ENCODE measurements at regions not wholly inside any gene's neighbourhood (a gene's known extent, or its start where the extent isn't known, plus 50 kb on each side); places are given as distances from the start of the nearest gene placed in this dataset.
"Not testable (repeated sequence)": the region's sequence is repeated elsewhere in the genome, so short reads cannot be mapped to it uniquely, and the experiment has no call there.

DNA sequence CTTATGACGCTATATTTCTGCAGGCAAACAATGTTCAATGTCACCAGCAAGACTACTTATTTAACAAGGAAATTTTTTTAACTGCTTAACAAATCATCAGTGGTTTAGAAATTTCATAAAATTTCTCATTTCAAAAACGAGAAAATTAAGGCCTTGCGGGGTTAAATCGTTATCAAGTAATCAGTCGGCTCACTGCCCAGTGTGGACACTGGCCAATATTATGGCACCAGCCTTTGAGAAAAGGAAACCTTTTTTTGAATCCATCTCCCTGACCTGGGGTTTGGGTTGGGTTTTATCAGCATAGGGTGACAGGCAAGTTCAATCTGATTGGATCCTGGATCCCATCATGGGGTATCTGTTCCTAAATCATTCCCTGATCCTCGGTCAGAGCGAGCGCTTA, 461.2 kb downstream of the SETD4 start:
- Histone ChIP-seq H3K27ac (no peak overlapping the region), H3K4me1 (no peaks in the 10 kb centered on the region), H3K9me3 (no peaks in the 10 kb centered on the region), H3K4me3 (no peak overlapping the region), H3K36me3 (no peaks in the 10 kb centered on the region), H3K27me3 (no peaks in the 10 kb centered on the region)
- intact Hi-C loops (cut with DNase I), result no loop called here
- no peak for DNase-seq
- TF ChIP-seq, protein P1, sequence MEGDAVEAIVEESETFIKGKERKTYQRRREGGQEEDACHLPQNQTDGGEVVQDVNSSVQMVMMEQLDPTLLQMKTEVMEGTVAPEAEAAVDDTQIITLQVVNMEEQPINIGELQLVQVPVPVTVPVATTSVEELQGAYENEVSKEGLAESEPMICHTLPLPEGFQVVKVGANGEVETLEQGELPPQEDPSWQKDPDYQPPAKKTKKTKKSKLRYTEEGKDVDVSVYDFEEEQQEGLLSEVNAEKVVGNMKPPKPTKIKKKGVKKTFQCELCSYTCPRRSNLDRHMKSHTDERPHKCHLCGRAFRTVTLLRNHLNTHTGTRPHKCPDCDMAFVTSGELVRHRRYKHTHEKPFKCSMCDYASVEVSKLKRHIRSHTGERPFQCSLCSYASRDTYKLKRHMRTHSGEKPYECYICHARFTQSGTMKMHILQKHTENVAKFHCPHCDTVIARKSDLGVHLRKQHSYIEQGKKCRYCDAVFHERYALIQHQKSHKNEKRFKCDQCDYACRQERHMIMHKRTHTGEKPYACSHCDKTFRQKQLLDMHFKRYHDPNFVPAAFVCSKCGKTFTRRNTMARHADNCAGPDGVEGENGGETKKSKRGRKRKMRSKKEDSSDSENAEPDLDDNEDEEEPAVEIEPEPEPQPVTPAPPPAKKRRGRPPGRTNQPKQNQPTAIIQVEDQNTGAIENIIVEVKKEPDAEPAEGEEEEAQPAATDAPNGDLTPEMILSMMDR (IDR thresholded peaks at IDR 0.05), result no peak
- TF ChIP-seq POLR2A (IDR thresholded peaks at IDR 0.05), result no peak
- 45% methylated on average over 8 of the region's 8 CpGs for WGBS (ENCODE audit: insufficient coverage, low coverage, low lambda C conversion rate, missing lambda C conversion rate)
- ATAC-seq, result no peak

DNA sequence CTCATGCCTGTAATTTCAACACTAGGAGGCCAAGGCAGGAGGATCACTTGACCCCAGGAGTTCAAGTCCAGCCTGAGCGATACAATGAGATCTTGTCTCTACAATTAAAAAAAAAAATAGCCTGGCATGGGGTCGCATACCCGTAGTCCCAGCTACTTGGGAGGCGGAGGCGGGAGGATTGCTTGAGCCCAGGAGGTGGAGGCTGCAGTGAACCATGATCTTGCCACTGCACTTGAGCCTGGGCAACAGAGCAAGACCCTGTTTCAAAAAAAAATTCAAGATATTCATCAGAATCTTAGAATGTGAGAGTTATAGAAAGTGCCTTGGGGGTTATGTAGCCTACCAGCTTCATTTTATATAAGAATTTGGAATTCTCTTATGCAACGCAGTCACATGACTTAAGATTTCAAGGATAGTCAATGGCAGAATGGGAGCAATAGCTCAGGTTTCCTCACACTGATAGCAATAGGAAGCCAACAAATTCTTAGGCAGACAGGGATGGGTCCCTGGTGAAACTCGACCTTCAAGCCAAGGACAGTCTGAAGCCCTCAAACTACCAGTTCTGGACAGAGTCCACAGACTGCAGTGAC, 462.5 kb downstream of the SETD4 start:
- WGBS (ENCODE audit: insufficient coverage, low coverage, low lambda C conversion rate, missing lambda C conversion rate), result 98% methylated on average over 5 of the region's 7 CpGs
- ATAC-seq, result no peak
- DNase-seq, result no peak

DNA sequence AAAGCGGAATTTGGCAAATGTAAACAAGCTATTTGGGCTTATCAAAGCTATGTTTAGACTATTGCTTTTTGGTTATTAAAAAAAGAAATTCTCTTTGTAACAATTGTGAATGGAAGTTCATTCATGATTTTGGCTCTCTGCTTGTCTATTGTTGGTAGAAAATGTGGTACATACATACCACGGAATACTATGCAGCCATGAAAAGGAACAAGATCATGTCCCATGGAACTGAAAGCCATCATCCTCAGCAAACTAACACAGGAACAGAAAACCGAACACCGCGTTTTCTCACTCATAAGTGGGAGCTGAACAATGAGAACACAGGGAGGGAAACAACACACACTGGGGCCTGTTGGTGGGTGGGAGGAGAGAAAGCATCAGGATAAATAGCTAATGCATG, 465.4 kb downstream of the SETD4 start:
- no peak for TF ChIP-seq POLR2A (IDR thresholded peaks at IDR 0.05)
- TF ChIP-seq, protein P1 (IDR thresholded peaks at IDR 0.05), result no peak
- Histone ChIP-seq H3K27me3 (no peaks in the 10 kb centered on the region), H3K9me3 (no peaks in the 10 kb centered on the region), H3K4me1 (no peaks in the 10 kb centered on the region), H3K36me3 (no peaks in the 10 kb centered on the region), H3K27ac (no peak overlapping the region), H3K4me3 (no peak overlapping the region)
- 94% methylated on average over 5 of the region's 5 CpGs for WGBS (ENCODE audit: insufficient coverage, low coverage, low lambda C conversion rate, missing lambda C conversion rate)
- intact Hi-C loops (cut with DNase I), result no loop called here
- ATAC-seq (no peak), DNase-seq (no peak)

More for the DNA sequence above, 462.5 kb downstream of the SETD4 start:
- intact Hi-C loops (cut with DNase I), result no loop called here
- TF ChIP-seq POLR2A (IDR thresholded peaks at IDR 0.05), result no peak
- TF ChIP-seq, protein P1 (IDR thresholded peaks at IDR 0.05), result no peak
- no peak overlapping the region for H3K27ac ChIP-seq
- H3K4me1 ChIP-seq, result no peaks in the 10 kb centered on the region
- H3K27me3 ChIP-seq, result no peaks in the 10 kb centered on the region
- H3K9me3 ChIP-seq, result no peaks in the 10 kb centered on the region
- no peak overlapping the region for H3K4me3 ChIP-seq
- no peaks in the 10 kb centered on the region for H3K36me3 ChIP-seq

DNA sequence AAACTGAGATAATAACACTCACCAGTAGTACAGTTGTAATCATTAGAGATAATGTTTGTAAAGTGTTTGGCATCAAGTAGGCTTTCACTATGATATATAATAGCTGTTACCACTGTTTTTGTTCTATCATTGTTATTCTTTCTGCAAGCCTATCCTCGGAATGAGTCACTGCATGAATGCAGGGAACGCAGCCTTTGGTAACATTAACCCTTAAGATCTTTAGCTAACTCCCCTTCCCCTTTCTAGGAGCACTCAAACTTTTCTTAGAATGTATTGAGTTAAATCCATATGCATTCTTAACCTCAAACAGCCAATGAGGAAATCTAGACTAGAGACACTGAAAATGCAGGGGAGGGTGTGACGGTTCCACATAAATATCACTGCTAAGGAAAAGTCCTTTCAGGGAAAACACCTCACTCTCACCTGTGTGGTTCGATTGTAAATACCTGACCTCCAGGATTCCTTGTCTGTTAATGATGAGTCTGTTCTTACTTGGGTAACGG, 467.3 kb downstream of the SETD4 start:
- H3K4me3 ChIP-seq, result no peak overlapping the region
- no peaks in the 10 kb centered on the region for H3K27me3 ChIP-seq
- TF ChIP-seq POLR2A (IDR thresholded peaks at IDR 0.05), result no peak
- TF ChIP-seq, protein P1 (IDR thresholded peaks at IDR 0.05), result no peak
- whole genome bisulfite sequencing (ENCODE audit: insufficient coverage, low coverage, low lambda C conversion rate, missing lambda C conversion rate), result 46% methylated on average over 4 of the region's 5 CpGs
- DNase-seq, result no peak
- ATAC-seq, result no peak
- no peaks in the 10 kb centered on the region for H3K9me3 ChIP-seq
- intact Hi-C loops (cut with DNase I), result no loop called here
- no peaks in the 10 kb centered on the region for H3K36me3 ChIP-seq
- no peaks in the 10 kb centered on the region for H3K4me1 ChIP-seq
- no peak overlapping the region for H3K27ac ChIP-seq

DNA sequence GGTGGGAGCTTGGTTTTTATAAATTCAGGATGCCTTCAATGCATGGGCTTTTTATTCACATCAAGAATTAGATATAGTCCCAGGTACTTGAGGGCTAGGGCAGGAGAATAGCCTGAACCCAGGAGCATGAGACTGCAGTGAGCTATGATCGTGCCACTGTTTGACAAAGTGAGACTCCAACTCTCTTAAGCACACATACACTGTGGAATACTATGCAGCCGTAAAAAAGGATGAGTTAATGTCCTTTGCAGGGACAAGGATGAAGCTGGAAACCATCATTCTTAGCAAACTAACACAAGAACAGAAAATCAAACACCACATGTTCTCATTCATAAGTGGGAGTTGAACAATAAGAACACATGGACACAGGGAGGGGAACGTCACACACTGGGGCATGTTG, 470.0 kb downstream of the SETD4 start:
- H3K27ac ChIP-seq; ATAC-seq; DNase-seq; intact Hi-C loops (cut with DNase I); H3K27me3 ChIP-seq; H3K4me1 ChIP-seq; H3K9me3 ChIP-seq; H3K36me3 ChIP-seq; H3K4me3 ChIP-seq: not testable (repeated sequence)
- 87% methylated on average over 3 of the region's 3 CpGs for WGBS (ENCODE audit: insufficient coverage, low coverage, low lambda C conversion rate, missing lambda C conversion rate)
